ENCODE measurements at regions not wholly inside any gene's neighbourhood (a gene's known extent, or its start where the extent isn't known, plus 50 kb on each side); places are given as distances from the start of the nearest gene placed in this dataset.

- H3K27me3 Mint-ChIP-seq (ENCODE audit: unreplicated experiment), result no peaks in the 10 kb centered on the region
- no peak for TF ChIP-seq CTCF (IDR thresholded peaks at IDR 0.05)
- no peak overlapping the region for H3K27ac Mint-ChIP-seq (ENCODE audit: unreplicated experiment)
- DNase-seq (ENCODE audit: extremely low spot score, unreplicated experiment), result no peak
- H3K36me3 Mint-ChIP-seq (ENCODE audit: unreplicated experiment), result no peaks in the 10 kb centered on the region
- H3K4me1 Mint-ChIP-seq (ENCODE audit: unreplicated experiment), result no peaks in the 10 kb centered on the region
- no peak overlapping the region for H3K4me3 Mint-ChIP-seq (ENCODE audit: unreplicated experiment)
- peaks cover 10% of the 10 kb centered on the region for H3K9me3 Mint-ChIP-seq (ENCODE audit: unreplicated experiment)
Observed at GRCh38 chr15:85973584-85974347, 105.9 kb upstream of the AGBL1 start.

GRCh38 chr15:85974348-85974705 lies 105.3 kb upstream of the AGBL1 start:
- no peaks in the 10 kb centered on the region for H3K27me3 Mint-ChIP-seq (ENCODE audit: unreplicated experiment)
- DNase-seq (ENCODE audit: extremely low spot score, unreplicated experiment), result no peak
- no peaks in the 10 kb centered on the region for H3K4me1 Mint-ChIP-seq (ENCODE audit: unreplicated experiment)
- H3K4me3 Mint-ChIP-seq (ENCODE audit: unreplicated experiment), result no peak overlapping the region
- H3K9me3 Mint-ChIP-seq (ENCODE audit: unreplicated experiment), result peaks cover 12% of the 10 kb centered on the region
- no peak for TF ChIP-seq CTCF (IDR thresholded peaks at IDR 0.05)
- H3K27ac Mint-ChIP-seq (ENCODE audit: unreplicated experiment), result no peak overlapping the region
- H3K36me3 Mint-ChIP-seq (ENCODE audit: unreplicated experiment), result no peaks in the 10 kb centered on the region

GRCh38 chr15:85974742-85975141 lies 104.9 kb upstream of the AGBL1 start:
- H3K27ac Mint-ChIP-seq (ENCODE audit: unreplicated experiment), result no peak overlapping the region
- no peaks in the 10 kb centered on the region for H3K4me1 Mint-ChIP-seq (ENCODE audit: unreplicated experiment)
- H3K9me3 Mint-ChIP-seq (ENCODE audit: unreplicated experiment), result peaks cover 16% of the 10 kb centered on the region
- DNase-seq (ENCODE audit: extremely low spot score, unreplicated experiment), result no peak
- no peaks in the 10 kb centered on the region for H3K27me3 Mint-ChIP-seq (ENCODE audit: unreplicated experiment)
- H3K4me3 Mint-ChIP-seq (ENCODE audit: unreplicated experiment), result no peak overlapping the region
- TF ChIP-seq CTCF (IDR thresholded peaks at IDR 0.05), result no peak
- no peaks in the 10 kb centered on the region for H3K36me3 Mint-ChIP-seq (ENCODE audit: unreplicated experiment)

GRCh38 chr15:85976102-85976501 lies 103.6 kb upstream of the AGBL1 start:
- no peak for DNase-seq (ENCODE audit: extremely low spot score, unreplicated experiment)
- Mint-ChIP-seq H3K27me3 (ENCODE audit: unreplicated experiment) (no peaks in the 10 kb centered on the region), H3K4me3 (ENCODE audit: unreplicated experiment) (no peak overlapping the region), H3K9me3 (ENCODE audit: unreplicated experiment) (peaks cover 18% of the 10 kb centered on the region), H3K36me3 (ENCODE audit: unreplicated experiment) (no peaks in the 10 kb centered on the region), H3K4me1 (ENCODE audit: unreplicated experiment) (no peaks in the 10 kb centered on the region), H3K27ac (ENCODE audit: unreplicated experiment) (no peak overlapping the region)
- TF ChIP-seq CTCF (IDR thresholded peaks at IDR 0.05), result no peak

- no peak for TF ChIP-seq CTCF (IDR thresholded peaks at IDR 0.05)
- peaks cover 18% of the 10 kb centered on the region for H3K9me3 Mint-ChIP-seq (ENCODE audit: unreplicated experiment)
- no peaks in the 10 kb centered on the region for H3K36me3 Mint-ChIP-seq (ENCODE audit: unreplicated experiment)
- H3K4me3 Mint-ChIP-seq (ENCODE audit: unreplicated experiment), result no peak overlapping the region
- no peaks in the 10 kb centered on the region for H3K4me1 Mint-ChIP-seq (ENCODE audit: unreplicated experiment)
- H3K27ac Mint-ChIP-seq (ENCODE audit: unreplicated experiment), result no peak overlapping the region
- no peaks in the 10 kb centered on the region for H3K27me3 Mint-ChIP-seq (ENCODE audit: unreplicated experiment)
- no peak for DNase-seq (ENCODE audit: extremely low spot score, unreplicated experiment)
Observed at GRCh38 chr15:85976986-85977385, 102.7 kb upstream of the AGBL1 start.

Measured in osteocyte (in vitro differentiated cells).